HG02840 (cell line): ENCODE measurements at regions not wholly inside any gene's neighbourhood (a gene's known extent, or its start where the extent isn't known, plus 50 kb on each side); places are given as distances from the start of the nearest gene placed in this dataset.
"Not testable (repeated sequence)": the region's sequence is repeated elsewhere in the genome, so short reads cannot be mapped to it uniquely, and the experiment has no call there.

Source experiments
- ATAC-seq: cut with Tn5 transposase; IDR thresholded peaks from one replicate; pipeline ENCODE4 v1.9.1; 2021; ENCODE audit warnings: mild to moderate bottlenecking, moderate library complexity, moderate number of reproducible peaks; ENCODE audit not compliant: unreplicated experiment, low FRiP score

- ATAC-seq: no peak
These were observed 148.0 kb upstream of the SLC7A11 start for GRCh38 chr4:138389976-138390685.

GRCh38 chr4:138374947-138375346, 132.8 kb upstream of the SLC7A11 start:
- ATAC-seq: no peak

- no peak for ATAC-seq
These were observed 125.8 kb upstream of the SLC7A11 start for GRCh38 chr4:138367942-138368341.

- ATAC-seq: not testable (repeated sequence)
These were observed 110.3 kb upstream of the SLC7A11 start for GRCh38 chr4:138352446-138352845.

- ATAC-seq: no peak
These were observed 105.9 kb upstream of the SLC7A11 start for GRCh38 chr4:138348055-138348454.

GRCh38 chr4:138347561-138347960, 105.4 kb upstream of the SLC7A11 start:
- no peak for ATAC-seq

- no peak for ATAC-seq
These were observed 102.7 kb upstream of the SLC7A11 start for GRCh38 chr4:138344851-138345250.

- ATAC-seq: no peak
These were observed 101.9 kb upstream of the SLC7A11 start for GRCh38 chr4:138344054-138344453.

GRCh38 chr4:138341739-138342415, 99.7 kb upstream of the SLC7A11 start:
- no peak for ATAC-seq

GRCh38 chr4:138338840-138339239, 96.7 kb upstream of the SLC7A11 start:
- no peak for ATAC-seq

- not testable (repeated sequence) for ATAC-seq
These were observed 96.1 kb upstream of the SLC7A11 start for GRCh38 chr4:138338222-138338621.

GRCh38 chr4:138334346-138335016, 92.3 kb upstream of the SLC7A11 start:
- ATAC-seq: no peak

GRCh38 chr4:138332415-138332814, 90.3 kb upstream of the SLC7A11 start:
- ATAC-seq: not testable (repeated sequence)

GRCh38 chr4:138330531-138330930, 88.4 kb upstream of the SLC7A11 start:
- no peak for ATAC-seq

GRCh38 chr4:138329506-138330070, 87.4 kb upstream of the SLC7A11 start:
- ATAC-seq: no peak

- no peak for ATAC-seq
These were observed 85.2 kb upstream of the SLC7A11 start for GRCh38 chr4:138327338-138327737.

GRCh38 chr4:138320831-138321230, 78.7 kb upstream of the SLC7A11 start:
- no peak for ATAC-seq

GRCh38 chr4:138320030-138320429, 77.9 kb upstream of the SLC7A11 start:
- no peak for ATAC-seq

GRCh38 chr4:138317175-138317748, 75.1 kb upstream of the SLC7A11 start:
- no peak for ATAC-seq

GRCh38 chr4:138312536-138312911, 70.4 kb upstream of the SLC7A11 start:
- no peak for ATAC-seq
